Hematopoietic multipotent progenitor cell treated with erythropoietin and hydrocortisone succinate and interleukin-3 and kit ligand, for 6 days (in vitro differentiated cells): ENCODE measurements at regions not wholly inside any gene's neighbourhood (a gene's known extent, or its start where the extent isn't known, plus 50 kb on each side); places are given as distances from the start of the nearest gene placed in this dataset.
A peak's percentile ranks its signal among the peaks of the same experiment; 100 is the strongest.
"Not testable (repeated sequence)": the region's sequence is repeated elsewhere in the genome, so short reads cannot be mapped to it uniquely, and the experiment has no call there.

Experiments
- DNase-seq: peaks from one replicate; pipeline ENCODE4 v3.0.0-alpha.2; 2015

DNA sequence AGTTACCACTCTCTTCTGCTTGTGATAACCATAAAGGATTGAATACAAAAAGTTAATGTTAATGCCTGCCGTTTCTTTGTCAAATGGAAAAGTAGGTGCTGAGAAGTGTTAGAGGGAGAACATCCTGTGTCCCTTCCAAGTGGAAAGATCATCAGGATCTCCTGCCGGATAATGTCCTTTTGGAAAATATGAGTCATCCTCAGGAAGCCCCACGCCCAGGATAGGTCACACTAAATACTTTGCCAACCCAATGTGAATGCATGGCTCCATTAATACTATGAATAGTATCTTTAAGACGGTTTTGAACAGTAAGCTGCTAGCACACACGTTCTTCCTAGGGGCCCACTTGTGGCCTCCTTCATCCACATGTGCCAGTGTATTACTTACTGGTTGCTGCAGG lies 279.5 kb downstream of the ZNF326 start:
- no peak for DNase-seq

DNA sequence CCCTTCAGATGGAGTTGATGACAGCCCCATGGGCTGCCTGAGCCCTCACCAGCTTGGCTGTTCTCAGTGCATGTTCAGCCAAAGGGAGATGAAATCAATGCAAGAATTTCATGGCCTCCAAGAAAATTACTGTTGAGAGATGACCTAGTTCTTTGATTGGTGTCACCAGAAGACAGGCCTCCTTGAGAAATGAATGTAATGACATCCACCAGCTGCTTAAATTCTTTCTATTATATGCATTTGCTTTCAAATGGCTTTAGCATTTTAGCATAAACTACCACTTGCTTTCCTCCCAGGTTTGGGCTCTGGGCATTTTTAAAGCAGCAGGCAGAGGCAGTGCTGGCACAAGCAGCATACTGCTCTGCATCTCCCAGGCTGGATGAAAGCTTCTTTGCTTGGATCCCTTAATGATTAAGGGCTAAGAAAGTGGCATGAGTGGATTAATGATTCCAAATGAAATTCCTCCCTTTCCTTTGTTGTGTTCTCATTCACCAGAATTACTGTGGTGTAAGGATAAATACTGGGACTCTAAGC lies 278.4 kb downstream of the ZNF326 start:
- DNase-seq, result no peak

DNA sequence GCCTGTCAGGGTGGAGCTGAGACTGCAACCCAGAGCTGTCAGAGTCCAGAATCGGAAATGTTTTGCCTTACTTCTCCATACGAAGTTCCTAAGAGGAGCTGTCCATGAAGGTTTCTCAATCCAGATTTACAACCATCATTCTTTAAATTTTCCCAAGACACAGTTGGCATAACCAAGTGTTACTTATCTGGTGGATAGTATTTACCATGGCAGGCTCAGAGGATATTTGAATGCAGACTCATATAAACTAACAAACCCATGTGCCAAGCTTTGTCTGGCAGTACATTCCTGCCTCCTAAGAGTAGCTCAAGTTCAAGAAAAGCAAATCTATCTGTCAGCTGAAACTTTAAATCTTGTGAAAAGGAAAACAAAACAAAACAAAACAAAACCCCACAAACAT lies 267.9 kb downstream of the ZNF326 start:
- DNase-seq, result no peak

DNA sequence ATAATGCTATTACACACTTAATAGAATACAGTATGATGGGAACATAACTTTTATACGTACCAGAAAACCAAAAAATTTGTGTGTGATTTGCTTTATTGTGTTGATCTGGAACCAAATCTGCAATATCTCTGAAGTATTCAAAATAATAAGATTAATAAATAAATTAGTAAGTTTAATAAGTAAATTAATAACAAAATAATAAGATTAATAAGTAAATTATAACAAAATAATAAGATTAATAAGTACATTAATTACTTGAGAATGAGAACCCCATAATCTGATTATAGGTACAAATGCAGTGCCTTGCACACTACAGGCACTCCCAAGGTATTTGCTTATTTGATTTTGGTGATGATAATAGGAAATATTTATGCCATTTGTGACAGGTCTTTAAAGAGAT lies 267.4 kb downstream of the ZNF326 start:
- DNase-seq, result no peak

DNA sequence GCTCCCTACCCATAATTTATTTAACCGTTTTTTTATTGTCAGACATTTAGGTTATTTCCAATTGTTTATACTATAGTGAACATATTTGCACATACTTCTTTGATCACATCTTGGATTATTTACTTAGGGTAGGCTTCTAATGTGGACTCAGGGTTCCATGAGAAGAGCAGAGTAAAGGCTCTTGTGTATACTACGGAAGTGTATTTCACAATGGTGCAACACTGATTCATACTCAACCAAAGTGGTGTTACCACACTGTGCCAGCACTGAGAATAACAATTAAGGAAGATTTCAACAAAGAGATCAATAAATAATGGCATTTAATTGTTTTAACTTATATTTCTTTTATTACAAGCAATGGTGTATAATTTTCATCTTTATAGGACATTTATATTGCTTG lies 251.2 kb downstream of the ZNF326 start:
- no peak for DNase-seq

DNA sequence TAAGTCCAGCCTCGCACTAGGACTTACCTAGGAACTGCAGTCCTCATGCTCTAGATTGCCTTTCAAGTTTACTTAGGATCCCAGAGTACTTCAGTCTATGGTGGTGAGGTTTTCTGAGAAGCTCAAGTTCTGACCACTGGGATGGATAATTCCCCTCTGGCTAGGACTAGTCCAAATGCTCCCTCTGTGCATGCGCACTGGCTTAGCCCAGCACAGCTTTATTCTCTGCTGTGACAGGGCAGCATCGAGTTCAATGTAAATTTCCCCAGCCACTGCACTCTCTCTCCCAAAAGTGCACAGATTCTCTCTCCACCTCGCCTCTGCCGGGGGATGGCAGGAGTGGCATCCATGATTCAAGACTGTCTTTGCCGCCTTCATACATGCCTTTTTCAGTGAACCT lies 241.6 kb downstream of the ZNF326 start:
- no peak for DNase-seq

DNA sequence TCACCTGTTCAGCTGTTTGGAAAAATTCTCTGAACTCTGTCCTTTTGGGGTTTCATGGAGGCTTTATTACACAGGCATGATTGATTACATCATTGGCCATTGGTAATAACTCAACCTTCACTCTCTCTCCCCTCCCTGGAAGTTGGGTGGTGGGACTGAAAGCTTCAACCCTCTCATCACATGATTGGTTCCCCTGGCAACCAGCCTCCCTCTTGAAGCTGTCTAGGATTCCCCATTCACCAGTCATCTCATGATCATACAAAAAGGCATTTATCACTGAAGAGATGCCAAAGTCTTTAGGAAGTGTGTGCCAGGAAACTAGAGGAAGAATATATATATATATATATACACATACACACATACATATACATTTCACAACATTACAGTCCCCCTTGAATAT lies 228.5 kb downstream of the ZNF326 start:
- DNase-seq, result no peak

DNA sequence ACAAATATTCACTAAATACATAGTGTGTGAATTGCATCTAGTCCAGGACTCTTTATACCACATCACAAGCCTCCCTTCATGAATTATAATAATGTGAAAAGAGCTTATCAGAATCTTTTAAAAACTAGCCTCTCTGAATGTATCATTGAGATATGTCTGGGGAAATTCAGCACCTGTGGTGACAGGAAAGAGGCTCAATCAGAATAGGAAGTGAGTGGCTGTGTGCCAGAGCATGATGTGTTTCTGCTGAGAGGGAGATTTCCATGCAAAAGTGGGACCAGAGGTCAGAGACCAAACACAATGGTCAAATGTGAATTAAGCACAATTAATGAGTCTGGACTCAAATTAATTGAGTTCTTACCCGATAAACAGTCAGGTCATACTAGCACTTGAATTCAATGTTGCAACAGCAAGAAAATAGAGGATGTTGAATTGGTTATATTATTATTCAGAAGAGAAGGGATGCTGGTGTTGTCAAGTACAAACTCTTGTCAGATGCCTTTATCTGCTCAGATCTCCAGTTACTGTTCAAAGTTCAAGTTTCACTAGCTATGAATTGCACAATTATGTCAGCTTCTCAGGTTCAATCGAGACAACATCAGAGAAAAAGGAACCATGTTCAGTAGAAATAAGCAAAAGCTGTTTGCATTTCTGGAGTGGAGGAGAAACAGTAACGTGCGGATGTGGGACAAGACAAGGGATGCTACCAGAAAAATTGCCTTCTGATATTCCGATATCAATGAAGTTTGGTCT lies 226.2 kb downstream of the ZNF326 start:
- peak; percentile 13 for DNase-seq

DNA sequence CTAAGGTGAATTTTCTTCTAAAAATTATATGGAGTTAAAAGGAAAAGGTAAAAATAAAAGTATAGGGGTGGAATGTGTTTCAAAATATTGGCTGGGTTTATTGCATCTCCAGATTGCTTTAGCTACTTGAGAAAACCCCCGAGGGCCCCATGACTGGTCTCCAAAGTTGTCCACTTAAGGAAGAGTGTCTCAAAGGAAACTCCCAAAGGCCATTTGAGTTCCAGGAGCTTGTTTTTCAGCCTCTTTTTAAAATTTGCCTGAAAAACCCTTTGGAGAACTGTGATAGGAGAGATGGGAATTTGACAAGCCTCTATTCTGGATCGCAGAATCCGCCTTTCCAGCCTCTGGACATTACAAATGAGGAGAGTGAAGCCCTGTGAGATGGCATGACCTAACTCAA lies 225.6 kb downstream of the ZNF326 start:
- no peak for DNase-seq

DNA sequence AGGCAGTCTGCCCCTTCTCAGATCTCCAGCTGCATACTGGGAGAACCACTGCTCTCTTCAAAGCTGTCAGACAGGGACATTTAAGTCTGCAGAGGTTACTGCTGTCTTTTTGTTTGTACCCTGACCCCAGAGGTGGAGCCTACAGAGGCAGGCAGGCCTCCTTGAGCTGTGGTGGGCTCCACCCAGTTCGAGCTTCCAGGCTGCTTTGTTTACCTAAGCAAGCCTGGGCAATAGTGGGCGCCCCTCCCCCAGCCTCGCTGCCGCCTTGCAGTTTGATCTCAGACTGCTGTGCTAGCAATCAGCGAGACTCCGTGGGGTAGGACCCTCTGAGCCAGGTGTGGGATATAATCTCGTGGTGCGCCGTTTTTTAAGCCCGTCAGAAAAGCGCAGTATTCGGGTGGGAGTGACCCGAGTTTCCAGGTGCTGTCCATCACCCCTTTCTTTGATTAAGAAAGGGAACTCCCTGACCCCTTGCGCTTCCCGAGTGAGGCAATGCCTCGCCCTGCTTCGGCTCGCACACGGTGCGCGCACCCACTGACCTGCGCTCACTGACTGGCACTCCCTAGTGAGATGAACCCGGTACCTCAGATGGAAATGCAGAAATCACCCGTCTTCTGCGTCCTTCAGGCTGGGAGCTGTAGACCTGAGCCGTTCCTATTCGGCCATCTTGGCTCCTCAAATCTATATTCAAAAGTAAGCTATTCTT lies 224.4 kb downstream of the ZNF326 start:
- not testable (repeated sequence) for DNase-seq

DNA sequence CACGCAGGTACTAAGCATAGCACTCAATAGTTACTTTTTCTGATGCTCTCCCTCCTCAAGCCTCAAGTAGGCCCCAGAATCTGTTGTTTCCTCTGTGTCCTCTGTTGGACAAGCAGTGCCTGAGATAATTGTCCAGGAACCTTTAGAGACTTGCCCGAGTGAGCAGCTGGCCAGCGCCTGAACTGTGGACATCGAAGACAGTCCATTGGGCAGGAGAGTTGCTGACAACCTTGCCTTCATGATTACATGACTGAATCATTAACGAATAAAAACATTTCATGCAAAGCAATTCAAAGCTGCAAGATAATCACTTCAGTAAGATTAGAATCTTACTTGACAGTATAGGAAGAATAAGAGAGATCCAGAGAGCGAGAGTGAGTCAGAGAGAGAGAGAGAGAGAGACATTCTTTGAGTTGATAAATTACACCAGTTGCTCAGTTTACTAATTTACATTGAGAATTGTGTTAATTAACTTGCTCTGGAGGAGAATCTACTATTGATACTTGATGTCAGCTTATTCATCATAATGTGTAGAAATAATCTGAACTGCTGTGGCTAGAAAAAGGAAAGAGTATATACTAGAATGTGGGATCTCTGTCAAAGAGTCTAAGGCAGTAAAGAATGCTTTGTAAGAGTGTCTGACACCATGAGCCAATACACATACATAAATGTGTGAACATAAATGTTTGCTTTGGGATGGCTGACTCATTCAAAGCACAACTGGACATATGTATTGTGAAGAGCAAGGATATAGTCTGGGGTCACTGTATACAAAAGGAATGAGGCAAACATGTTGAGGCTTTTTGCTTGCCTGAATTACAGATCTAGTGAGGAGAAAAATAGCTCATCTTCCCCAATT lies 216.0 kb downstream of the ZNF326 start:
- DNase-seq, result no peak

DNA sequence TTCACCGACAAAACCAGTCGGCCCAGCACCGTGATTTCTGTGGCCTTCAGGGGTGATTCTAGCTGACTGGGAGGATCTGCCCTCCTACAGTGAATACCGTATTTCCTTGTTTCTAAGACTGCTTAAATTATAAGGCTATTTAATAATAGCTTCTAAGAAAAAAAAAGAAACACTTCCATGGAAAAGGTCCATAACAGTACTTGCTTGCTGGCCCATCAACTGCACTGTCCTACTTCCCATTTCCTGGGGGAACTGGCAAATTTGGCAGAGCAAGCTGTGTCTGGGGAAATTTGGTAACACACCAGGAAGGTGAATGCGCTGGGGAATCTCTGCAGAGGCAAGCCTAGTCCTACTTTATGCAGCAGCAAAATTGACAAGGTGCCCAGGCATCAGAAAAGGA lies 214.0 kb downstream of the ZNF326 start:
- DNase-seq, result no peak

DNA sequence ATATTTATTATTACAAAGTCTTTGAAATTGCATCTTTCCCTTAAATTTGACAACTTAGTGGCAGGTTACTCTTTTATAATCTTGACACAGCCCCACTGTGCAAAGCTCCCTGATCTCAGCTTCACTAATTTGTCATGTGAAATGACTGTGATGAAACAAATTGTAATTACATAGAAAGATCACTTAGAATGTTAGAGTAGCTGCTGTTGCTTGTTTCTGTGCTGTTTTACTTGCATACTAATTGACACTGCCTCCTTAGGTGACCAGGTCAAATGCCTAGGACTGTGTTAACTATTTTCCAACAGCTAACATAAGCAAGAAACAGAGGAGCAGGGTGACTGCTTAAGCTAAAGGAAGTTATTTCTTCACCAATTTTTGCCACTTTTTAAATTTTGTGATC lies 211.3 kb downstream of the ZNF326 start:
- no peak for DNase-seq

DNA sequence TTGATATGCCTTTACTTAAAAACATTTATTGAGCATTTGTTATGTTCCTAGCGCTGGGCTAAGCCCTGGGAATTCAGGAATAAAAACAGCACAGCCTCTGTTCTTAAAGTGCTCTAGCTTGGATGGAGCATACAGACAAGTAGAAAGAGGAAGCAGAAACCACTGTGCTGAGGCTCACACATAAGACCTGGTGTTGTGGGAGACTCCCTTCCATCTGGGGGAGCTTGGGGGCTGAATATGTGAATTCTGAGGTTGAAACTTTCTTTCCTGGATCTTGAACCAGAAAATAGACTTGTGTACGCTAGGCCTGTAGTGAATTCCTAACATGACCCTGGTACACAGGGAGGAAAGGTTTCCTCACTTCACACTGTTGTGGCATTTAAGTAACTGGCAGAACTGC lies 209.9 kb downstream of the ZNF326 start:
- no peak for DNase-seq

DNA sequence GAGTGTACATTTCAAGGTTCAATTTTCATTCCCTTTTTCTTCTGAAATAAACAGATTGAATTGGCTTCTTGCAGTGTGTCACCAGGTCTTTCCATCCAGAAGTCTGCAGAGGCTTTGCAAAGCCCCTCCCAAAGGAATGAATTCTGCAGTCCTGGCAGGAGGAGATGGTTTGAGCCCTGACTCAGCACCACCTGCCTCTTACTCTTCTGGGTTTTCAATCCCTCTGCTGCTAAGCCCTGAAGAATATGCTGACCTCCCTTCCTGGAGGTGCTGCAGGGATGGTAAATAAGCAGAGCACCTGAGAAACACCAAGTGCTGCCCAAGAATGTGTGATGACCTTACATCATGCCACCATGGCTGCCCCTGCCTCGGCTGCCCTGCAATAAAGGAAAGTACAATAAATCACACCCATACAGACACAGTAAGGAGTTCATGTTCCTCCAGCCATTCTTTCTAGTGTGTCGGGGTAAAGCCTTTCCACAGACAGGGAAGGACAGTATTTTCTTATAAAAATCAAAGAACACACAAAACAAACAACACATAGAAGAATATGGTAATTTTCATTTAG lies 209.2 kb downstream of the ZNF326 start:
- no peak for DNase-seq

DNA sequence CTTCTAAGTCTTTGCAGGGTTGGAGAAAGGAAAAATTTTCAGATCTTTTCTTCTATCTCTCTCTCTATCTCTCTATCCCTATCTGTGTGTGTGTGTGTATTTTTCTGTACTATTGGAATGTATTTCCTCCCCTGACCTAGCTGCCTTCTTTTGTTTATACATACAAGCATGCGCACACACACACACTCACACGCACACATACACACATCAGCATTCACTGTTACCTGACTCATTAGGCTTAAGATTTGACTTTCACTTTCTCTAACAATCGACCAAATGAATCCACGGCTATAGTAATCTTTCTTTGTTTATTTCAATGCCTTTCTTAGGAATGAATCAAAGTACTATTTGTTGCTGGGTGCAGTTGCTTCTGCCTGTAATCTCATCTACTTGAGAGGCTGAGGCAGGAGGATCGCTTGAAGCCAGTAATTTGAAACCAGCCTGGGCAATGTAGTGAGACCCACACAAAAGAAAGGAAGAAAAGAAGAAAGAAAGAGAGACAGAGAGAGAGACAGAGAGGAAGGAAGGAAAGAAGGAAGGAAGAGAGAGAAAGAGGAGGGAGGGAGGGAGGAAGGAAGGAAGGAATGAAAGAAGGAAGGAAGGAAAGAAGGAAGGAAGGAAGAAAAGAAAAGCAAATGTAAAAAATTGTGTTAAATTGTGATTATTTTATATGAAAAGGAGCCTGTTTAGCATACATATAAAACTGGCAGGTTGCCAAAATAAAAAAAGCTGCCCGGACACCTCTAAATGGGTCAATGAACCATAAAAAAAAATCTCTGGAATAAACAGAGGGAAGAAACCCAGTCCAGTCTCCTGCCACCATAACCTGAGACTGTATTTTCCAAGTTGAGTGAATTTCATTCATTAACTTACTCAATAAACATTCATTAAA lies 206.8 kb downstream of the ZNF326 start:
- no peak for DNase-seq

DNA sequence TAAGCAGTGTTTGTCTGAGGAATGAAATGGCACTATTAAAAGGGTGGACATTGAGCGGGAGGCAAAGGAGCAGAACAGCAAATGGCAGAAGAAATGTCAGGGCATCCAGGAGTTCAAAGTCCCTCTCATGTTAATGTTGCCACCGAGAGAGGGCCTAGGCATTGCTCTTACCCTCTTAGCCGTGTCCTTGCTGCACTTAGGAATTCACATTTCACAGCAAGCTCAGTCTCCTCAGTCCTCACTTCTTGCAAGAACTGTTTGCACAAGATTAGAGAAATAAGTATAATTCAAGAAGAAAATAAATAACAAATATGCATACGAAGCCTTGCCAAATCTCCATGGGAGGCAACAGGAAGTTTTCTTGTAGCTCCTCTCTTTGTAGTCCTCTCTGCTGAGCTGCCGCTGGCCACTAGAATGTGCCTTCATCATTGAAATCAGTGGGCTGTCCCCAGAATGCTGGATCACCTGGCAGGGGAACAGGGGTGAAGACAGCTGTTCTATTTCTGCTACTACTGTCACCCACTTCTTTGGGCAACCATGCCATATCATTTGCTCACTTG lies 205.8 kb downstream of the ZNF326 start:
- DNase-seq, result no peak

DNA sequence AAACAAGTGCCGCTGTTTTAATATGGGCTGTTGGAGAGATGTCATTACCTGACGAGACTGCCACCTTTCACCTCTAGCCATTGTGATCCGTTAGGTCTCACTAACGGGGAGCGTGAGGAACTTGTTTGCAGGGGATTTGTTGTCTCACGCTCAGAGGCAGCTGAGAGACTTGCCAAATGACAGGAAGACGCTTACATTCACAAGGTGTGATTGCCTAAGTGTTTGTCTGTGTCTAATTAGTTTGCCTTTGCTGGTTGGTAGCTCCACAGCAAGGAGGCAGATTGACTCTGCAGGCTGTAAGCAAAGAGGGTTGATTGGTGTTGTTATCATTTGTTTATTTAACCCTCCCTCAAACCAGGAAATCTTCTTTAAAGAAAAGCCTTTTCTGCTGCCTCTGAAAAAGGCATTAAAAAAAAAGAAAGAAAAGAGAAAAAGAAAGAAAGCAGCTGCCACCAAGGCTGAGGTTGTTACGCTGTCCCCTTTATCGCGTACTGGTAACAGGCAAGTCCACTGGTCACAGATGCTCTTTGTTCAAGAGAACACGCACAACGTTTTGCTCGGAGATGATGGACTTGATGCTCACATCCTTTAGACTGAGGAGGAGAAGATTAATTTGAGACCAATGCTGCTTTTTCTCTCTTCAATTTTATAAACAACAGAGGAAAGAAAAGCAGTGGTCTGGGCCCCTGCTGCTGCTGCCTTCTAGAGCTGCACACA lies 203.9 kb downstream of the ZNF326 start:
- DNase-seq, result no peak

DNA sequence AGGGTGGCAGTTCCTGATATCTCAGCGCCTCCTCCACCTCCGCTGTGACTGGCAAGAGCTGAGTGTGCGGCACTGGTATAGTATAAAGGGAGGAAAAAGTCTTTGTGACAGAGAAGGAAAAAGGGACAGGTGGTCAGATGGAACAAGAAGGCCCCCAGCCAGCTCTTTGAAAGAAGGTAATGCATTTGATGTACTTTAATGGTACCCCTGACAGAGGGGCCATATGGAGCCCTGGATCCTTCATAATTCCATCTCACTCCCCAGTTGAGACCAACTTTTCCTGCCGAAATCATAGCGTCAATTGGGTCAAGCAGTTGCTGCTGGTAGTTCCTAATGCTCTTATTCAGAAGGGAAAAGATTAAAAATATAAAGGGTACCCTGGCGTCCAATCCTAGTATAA lies 198.2 kb downstream of the ZNF326 start:
- DNase-seq, result no peak

DNA sequence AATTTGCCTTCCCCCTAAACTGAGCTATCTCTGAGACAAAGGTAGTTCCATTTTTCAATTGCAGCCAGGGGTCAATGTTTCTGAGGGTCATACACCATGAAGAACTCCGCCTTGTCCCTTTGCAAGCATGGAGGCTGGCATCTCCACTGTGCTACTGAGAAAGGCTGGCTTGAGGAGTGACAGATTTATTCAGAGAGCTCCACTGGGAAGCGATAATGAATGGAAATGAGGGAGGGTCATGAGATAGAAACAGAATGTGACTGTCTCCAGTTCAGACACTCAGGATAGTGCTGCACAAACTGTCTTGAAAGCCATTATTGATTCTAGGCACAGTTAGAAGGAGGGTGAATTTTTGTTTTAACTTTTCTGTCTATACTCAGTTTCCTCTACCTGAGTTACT lies 197.5 kb downstream of the ZNF326 start:
- DNase-seq, result no peak

DNA sequence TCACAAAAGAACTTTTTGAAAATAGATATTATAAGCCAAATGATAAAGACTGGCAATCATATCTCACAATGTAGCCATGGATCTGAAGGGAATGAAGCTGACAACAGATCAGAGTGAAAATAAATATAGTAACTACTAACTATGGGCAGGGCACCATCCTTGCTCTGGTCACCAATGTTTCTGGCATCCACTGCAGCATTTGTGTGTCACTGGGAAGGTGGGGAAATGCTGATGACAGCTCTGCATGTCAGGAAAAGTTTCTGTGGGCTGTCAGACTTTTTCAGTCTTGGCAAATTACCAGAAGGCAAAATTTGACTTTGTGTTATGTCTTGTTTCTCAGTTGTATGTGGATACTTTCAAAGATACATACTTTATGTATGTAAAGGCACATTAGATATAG lies 195.6 kb downstream of the ZNF326 start:
- DNase-seq, result no peak
